NOMO-1 (cell line): ENCODE measurements at regions not wholly inside any gene's neighbourhood (a gene's known extent, or its start where the extent isn't known, plus 50 kb on each side); places are given as distances from the start of the nearest gene placed in this dataset.
A peak's percentile ranks its signal among the peaks of the same experiment; 100 is the strongest.
"Not testable (repeated sequence)": the region's sequence is repeated elsewhere in the genome, so short reads cannot be mapped to it uniquely, and the experiment has no call there.

Experiments used
- DNase-seq, 2 experiments: peaks; one replicate each; lab custom pipeline; 2025; ENCODE audit not compliant: unreplicated experiment in 2 of 2; lab: John Stamatoyannopoulos, UW

- no peak for DNase-seq
Measured at GRCh38 chr2:212791569-212791968, 253.0 kb upstream of the ERBB4 start.

GRCh38 chr2:212786088-212786487 lies 247.5 kb upstream of the ERBB4 start:
- not testable (repeated sequence) for DNase-seq

- DNase-seq: peak in 1 of 2 experiments; percentile 13
Measured at GRCh38 chr2:212777020-212777491, 238.5 kb upstream of the ERBB4 start.

GRCh38 chr2:212773808-212774339 lies 235.3 kb upstream of the ERBB4 start:
- DNase-seq: no peak

- no peak for DNase-seq
Measured at GRCh38 chr2:212770240-212770639, 231.6 kb upstream of the ERBB4 start.

GRCh38 chr2:212766921-212767320 lies 228.3 kb upstream of the ERBB4 start:
- DNase-seq: no peak

- DNase-seq: no peak
Measured at GRCh38 chr2:212752730-212753351, 214.2 kb upstream of the ERBB4 start.

GRCh38 chr2:212745359-212745758 lies 206.8 kb upstream of the ERBB4 start:
- DNase-seq: no peak

GRCh38 chr2:212737392-212738172 lies 199.0 kb upstream of the ERBB4 start:
- no peak for DNase-seq

GRCh38 chr2:212736385-212736726 lies 197.8 kb upstream of the ERBB4 start:
- DNase-seq: no peak

- DNase-seq: no peak
Measured at GRCh38 chr2:212733273-212733672, 194.7 kb upstream of the ERBB4 start.

- DNase-seq: no peak
Measured at GRCh38 chr2:212732860-212733259, 194.3 kb upstream of the ERBB4 start.

GRCh38 chr2:212730994-212731393 lies 192.4 kb upstream of the ERBB4 start:
- DNase-seq: no peak

GRCh38 chr2:212728717-212729116 lies 190.1 kb upstream of the ERBB4 start:
- DNase-seq: no peak

- no peak for DNase-seq
Measured at GRCh38 chr2:212727751-212728150, 189.1 kb upstream of the ERBB4 start.

GRCh38 chr2:212726403-212726802 lies 187.8 kb upstream of the ERBB4 start:
- no peak for DNase-seq

- no peak for DNase-seq
Measured at GRCh38 chr2:212725180-212725579, 186.6 kb upstream of the ERBB4 start.

GRCh38 chr2:212723226-212723625 lies 184.6 kb upstream of the ERBB4 start:
- DNase-seq: no peak

- DNase-seq: no peak
Measured at GRCh38 chr2:212722046-212722445, 183.4 kb upstream of the ERBB4 start.

GRCh38 chr2:212721026-212721451 lies 182.4 kb upstream of the ERBB4 start:
- no peak for DNase-seq

- DNase-seq: not testable (repeated sequence)
Measured at GRCh38 chr2:212715411-212715810, 176.8 kb upstream of the ERBB4 start.

GRCh38 chr2:212713681-212714080 lies 175.1 kb upstream of the ERBB4 start:
- DNase-seq: no peak
